RKO (cell line): ENCODE measurements at regions not wholly inside any gene's neighbourhood (a gene's known extent, or its start where the extent isn't known, plus 50 kb on each side); places are given as distances from the start of the nearest gene placed in this dataset.
"Not testable (repeated sequence)": the region's sequence is repeated elsewhere in the genome, so short reads cannot be mapped to it uniquely, and the experiment has no call there.

Source experiments
- DNase-seq: peaks from one replicate; pipeline ENCODE4 v3.0.0-alpha.2; 2016; ENCODE audit warnings: low spot score

DNA sequence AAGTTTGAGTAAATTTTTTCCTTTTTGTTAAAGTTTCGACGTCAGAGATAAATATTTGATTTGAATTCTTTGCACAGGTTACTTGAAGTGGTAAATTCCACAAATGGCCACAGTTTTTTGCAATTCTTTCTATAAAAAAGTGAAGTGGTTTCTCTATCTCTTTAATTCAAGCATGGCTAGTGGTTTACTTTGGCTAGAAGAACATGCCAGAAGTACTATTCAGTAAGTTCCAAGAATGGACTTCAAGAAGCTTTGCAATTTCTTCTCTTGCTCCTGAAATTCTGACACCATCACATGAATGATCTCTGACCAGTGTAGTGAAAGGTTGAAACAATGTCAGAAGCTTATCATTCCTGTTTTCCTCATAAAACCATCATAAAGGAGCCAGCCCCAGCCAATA lies 55.7 kb upstream of the RNPC3 start:
- DNase-seq: no peak

DNA sequence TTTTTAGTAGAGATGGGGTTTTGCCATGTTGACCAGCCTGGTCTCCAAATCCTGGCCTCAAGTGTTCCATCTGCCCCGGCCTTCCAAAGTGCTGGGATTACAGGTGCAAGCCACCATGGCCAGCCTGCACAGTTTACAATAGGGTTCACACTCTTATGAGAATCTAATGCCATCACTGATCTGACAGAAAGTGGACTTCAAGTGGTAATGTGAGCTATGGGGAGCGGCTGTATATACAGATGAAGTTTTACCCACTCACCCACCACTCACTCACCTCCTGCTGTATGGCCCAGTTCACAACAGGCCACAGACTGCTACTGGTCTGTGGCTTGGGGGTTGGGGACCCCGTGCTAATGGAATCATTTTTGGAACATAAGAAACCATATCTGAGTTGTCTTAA lies 58.4 kb upstream of the RNPC3 start:
- no peak for DNase-seq

DNA sequence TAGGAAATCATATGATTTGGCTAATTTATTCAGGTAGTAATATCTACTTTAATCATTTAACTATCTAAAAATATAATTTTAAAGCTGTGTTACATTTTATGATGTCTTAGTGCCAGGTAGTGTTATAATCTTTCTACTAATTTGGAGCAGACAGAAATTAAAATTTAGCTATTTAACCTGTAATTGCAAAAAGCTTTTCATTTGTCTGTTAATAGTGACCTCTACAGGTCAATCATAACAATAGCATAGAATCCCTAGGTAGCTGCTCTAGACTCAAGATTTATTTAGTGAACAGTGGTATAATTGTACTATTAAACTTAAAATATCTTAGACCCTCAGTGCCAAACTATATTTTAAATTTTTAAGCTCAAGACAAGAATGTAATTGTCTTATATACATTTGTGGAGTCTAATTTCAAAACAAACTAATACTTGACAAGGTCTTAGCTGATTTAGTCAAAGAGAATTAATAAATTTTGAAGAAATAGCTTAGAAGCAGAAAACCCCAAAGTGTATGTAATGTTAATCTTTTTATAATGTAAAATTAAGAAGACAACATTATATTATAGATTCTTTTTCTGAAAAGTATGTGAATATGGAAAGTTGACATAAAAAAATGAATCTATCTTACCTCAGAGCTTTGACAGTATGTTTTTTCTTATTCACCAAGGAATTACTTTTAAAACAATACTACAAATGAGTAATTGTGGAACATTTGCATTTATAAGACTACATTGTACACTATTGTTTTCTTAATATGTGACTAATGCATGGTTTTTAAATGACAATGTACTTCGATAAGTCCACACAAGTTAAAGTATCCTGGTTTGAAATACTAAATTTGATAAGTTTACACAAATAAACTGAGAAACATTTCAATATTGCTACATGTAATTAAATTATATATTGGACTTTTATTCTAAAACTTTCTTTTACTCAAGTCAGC lies 64.1 kb upstream of the RNPC3 start:
- peak; percentile 59 for DNase-seq

DNA sequence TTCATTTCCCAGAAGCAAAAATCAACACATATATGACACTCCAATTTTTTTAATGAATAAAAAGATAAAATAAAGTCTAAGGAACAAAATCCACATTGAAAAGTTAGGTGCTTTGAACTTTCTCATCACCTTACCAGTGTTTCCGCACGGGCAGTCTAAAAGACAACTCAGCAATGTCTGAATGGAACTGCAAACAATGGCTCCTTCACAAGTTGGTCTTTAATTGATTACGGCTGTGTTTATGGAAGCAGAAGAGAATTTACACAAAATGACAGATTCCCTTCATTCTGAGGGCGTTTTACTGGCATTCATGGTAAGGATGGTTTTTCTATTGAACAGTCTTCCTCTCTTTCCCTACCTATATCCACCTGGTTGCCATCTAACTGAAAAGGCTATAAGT lies 65.0 kb upstream of the RNPC3 start:
- DNase-seq: no peak

DNA sequence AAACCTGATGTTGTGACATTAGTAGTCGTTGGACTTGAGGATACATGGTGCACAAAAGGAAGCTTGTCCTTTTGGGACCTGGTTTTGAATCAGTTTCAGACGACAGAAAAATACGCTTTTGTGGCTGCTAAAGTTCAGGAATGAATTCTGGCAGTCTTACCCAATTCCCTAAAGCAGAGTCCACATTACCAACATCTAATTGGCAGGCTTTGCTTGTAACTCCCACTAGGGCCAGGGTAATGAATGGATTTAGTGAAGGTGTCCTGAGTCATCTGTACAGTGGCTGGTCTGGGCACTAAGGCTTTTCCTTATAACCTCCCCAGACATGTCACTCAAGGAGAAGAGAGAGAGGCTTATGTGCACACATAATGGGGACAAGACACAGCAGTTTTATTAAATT lies 66.2 kb upstream of the RNPC3 start:
- peak; percentile 1 for DNase-seq

DNA sequence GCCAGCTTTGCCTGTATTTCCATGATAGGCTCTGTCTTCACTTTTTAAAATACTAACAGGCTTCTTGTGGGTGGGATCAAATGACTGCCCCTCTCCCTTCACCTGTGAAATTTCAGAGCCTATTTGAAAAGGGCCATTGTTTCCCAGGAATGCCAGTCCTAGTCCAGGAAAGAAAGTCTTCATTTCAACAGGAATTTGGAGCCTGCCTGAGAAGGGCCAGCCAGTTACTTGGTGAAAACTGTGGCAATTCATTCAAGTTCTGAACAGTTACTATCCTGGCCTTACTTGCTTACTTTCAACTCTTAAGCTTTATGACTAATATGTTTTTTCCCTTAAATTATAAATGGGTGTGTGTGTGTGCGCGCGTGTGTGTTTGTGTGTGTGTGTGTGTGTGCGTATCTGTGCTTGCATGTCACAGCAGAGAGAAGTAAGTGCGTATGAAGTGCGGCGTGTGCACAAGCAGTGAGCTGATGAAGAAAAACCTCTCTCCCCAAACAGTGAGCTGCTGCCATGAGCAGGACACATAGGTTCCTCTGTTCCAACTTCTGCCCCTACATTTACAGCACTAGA lies 67.5 kb upstream of the RNPC3 start:
- DNase-seq: no peak

DNA sequence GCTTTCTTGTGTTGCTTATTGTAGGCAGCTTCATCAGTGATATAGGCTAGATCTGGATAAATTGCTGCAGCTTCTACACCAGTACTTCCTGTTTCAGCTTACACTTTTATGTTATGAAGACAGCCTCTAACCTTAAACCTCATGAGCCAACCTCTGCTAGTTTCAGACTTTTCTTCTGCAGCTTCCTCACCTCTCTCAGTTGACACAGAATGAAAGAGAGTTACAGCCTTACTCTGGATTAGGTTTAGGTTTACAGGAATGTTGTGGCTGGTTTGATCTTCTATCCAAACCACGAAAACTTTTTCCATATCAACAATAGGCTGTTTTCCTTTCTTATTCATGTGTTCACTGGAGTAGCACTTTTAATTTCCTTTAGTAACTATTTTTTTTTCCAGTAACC lies 76.9 kb upstream of the RNPC3 start:
- DNase-seq: no peak

DNA sequence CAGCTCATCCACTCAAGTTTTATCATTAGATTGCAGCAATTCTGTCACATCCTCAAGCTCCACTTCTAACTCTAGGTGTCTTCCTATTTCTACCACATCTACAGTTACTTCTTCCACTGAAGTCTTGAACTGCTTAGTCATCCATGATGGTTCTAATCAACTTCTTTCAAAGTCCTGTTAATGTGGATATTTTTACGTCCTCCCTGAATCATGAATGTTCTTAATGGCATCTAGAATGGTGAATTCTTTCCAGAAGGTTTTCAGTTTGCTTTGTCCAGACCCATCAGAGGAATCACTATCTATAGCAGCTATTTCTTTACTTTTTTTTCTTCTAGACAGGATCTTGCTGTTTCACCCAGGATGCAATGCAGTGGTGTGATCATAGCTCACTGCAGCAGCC lies 78.0 kb upstream of the RNPC3 start:
- DNase-seq: no peak

DNA sequence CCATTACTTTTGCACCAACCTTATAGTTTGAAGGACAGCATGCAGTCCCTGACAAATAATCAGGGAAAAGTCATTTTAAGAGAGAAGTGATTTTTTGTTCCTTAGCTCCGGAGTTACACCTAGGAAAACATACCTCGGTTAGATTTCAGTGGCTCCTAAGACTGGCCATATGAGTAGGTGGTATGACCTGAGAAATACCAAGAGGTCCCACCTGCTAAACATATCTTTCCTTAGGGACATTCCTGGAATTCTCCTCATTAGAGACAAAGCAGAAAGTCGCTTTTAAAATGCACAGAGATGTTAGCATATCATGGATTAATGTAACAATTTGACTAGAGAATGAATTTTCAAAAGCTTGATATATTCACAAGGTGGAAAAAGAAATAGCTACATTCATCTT lies 84.2 kb upstream of the RNPC3 start:
- no peak for DNase-seq

DNA sequence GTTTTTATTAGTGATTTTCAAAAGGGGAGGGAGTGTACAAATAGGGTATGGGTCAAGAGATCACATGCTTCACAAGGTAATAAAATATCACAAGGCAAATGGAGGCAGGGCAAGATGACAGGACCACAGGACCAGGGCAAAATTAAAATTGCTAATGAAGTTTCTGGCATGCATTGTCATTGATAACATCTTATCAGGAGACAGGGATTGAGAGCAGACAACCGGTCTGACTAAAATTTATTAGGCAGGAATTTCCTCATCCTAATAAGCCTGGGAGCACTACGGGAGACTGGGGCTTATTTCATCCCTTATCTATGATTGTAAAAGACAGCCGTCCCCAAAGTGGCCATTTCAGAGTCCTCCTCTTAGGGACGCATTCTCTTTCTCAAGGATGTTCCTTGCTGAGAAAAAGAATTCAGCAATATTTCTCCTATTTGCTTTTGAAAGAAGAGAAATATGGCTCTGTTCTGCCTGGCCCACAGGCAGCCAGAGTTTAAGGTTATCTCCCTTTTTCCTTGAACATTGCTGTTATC lies 88.9 kb upstream of the RNPC3 start:
- not testable (repeated sequence) for DNase-seq

DNA sequence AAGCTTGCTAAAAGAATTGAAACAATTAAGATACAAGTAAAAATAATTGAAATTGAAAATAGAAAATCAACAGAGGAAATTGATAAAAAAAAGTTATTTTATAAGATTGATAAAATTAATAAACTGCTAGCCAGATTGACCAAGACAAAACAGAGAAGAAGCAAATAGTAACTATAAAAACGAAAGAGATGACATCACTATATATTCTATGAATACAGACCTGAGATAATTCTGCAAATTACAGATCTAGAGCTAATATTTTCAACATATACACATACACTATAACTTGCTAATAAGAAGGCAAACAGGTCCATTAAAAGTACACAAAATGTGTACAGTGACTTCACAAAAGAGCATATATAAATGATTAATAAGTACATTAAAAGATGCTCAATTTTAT lies 90.1 kb upstream of the RNPC3 start:
- no peak for DNase-seq

DNA sequence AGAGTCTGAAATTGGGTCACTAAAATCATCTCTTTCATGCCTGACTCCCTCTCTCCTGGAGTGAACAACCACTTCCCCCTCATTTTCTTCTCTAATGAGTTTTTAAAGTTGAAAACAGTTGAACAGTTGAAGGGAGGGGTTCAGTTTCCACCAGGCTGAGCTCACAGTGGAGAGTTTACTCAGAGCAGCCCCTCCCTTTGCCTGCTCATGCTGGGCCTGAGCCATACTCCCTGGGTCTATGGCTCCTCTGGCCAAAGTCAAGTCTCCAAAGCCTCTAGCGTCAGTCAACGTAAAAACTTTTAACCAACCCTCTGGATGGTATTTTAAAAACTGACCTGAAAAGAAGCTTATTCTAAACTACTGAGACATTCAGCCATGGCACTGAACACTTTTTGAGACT lies 100.8 kb upstream of the RNPC3 start:
- no peak for DNase-seq

DNA sequence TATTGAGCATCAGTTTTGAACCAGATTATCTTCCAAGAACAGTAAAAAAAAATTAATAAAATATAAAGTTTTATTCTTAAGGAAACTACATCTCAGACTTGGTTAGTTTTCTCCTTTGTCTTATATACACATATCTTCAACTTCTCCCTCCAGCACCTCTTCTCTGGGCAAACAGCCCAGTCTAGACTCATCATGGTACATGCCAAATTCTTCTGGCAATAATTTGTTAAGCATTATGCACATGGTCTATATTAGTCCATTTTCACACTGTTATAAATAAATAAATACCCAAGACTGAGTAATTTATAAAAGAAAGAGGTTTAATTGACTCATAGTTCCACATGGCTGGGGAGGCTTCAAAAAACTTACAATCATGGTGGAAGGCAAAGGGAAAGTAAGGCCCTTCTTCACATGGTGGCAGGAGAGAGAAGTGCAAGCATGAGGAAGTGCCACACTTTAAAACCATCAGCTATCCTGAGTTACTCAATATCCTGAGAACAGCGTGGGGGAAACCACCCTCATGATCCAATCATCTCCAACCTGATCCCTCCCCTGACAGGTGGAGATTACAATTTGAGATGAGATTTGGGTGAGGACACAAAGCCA lies 108.7 kb upstream of the RNPC3 start:
- no peak for DNase-seq

DNA sequence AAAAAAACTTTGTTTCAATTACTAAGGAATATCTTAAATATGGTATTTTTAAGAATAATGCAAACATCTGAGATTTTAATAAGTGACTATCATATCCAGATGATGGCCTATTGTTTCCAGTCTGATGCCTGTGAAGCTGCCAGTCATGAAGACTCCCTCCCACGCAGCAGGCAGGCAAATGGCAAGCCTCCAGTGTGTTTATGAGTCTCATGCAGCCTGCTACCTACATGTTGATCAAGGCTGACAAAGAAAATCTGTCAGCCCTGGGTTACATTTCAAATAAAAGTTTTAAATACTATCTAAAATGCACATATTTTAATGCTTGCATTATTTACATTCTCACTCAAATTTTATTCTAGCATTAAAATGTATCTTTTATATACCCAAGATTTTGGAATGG lies 137.6 kb upstream of the RNPC3 start:
- no peak for DNase-seq

DNA sequence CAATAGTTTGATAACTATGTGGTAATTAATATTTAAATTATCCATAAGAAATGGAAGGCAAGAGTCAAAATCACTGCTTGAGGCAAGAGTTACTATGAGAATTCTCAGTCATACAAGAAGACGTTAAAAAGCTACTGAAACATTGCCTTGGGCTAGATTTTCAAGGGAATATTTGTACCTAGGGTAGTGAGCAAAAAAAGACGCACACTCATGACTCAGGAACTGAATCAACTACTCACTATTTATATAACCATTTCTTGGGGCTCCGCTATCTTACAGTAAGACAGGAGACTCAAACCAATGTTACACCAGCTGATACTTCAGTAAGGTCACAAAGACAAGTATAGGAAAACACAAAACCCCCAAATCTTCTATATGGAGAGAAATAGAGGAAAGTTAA lies 151.5 kb upstream of the RNPC3 start:
- DNase-seq: no peak

DNA sequence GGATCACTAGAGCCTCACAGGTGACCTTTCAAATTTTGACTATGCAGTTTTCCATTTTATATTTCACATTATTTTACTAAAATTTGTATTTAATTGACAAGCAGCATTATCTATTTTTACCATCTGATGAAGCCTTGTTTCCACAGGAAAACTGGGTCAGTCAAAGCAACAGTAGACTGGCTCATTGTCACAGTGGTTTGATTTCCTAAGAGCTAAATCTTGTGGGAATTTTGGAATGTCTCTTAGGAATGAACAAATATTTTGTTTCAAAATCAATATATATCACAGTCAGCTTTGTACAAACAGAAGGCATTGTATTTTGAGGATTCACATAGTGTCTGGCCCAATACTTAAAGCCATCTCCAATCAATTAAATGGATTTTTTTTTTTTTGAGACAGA lies 152.6 kb upstream of the RNPC3 start:
- DNase-seq: no peak

DNA sequence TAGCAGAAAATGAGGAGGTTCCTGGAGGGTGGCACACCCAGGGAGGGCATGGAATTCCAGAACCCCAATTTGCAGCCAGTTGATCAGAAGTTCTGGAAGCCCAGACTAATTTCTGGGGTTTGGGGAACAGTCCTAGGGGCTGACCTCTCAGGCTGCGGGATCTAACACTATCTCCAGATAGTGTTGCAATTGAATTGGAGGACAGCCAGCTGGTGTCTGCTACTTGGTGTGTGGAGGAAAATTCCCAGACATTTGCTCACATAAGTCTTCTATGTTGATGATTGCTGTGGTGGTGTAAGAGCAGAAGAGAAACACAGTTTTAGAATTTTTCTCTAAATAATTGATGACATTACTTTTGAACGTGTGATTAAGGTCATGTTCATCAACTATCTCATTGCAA lies 154.3 kb upstream of the RNPC3 start:
- no peak for DNase-seq

DNA sequence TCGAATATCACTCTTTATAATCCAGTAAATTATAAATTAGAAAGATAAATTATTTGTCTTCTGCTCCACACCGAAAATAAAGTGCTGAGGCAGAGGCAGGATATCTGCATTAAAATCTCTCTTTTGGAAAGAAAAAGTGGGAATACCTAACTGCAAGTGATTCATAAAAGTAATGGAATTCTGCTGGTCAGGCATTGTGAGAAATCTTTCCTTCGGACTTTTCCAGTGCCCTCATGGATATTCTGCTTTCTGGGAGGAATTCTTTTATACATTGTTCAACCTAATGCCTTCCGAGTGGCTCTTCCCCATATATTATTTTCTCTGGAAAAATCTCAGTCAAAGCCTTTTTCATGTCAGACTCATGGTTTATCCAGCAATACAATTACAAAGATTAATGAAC lies 158.3 kb upstream of the RNPC3 start:
- no peak for DNase-seq

DNA sequence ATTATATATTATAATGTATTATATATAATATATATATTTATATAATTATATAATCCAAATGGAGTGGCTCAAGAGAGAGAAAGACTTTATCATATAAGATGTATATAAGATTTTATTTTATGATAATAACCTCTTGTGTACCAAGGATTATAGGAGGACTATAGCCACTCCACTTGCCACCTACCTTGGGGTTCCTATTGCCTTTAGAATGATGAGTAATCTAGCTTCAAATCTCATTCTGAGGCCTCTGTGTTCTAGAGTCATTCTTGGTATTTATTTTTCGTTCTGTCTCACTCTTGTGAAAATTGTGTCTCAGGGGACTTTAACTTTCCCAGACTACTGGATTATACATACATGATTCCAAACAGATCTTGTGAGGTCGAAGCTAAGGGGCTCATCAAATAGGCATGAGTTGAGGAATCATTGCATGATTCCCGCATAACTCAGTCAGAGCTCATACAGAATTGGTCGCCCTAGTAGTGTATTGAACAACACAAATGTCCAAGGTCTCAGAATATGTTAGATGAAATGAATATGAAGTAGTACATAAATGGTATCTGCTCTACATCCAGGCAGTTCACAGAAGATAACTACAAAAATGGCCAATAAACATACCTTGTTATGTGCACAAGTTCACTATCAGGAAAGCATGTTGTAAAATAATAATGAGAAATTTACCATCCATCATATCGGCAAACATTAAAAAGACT lies 159.5 kb upstream of the RNPC3 start:
- DNase-seq: no peak

DNA sequence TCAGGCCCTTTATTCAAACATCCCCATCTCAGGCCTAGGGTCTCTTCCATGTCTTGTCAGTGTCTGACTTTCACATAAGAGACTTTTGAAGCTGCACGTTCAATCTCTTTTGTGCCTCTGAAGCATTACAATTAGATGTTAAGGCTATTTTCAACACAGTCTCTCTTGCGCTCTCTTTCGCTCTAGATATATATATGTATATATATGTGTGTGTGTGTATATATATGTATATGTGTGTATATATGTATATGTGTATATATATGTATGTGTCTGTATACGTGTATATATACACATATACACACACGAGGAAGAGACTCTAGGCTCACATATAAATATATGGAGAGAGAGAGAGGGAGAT lies 162.5 kb upstream of the RNPC3 start:
- no peak for DNase-seq

DNA sequence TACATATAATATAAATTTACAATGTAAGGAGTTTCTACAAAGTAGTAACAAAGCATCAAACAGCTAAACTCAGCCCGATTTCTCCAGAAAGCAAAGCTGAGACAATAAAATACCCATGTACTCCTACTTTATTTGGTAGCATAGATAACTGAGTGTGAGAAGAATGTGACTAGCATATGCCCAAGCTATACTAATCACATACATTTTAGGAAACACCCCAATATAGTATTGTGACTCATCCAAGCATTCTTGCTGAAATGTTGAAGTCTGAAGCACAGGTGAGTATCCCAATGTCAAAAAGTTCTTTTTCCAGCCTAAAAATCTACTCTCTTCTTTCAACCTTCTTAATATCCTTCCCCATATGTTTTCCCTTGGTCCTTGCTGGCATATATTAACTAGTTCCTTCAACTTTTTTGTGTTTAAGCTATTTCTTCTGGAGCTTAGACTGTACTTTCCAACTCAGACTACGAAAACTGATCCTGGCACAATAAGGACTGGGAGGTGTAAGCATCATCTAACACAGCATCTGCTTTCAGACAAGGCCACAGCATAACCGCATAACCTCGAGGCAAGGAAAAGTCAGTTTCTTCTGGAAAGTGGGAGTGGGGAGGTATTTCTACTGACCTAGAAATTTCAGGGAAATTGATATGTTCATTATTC lies 163.0 kb upstream of the RNPC3 start:
- DNase-seq: no peak

DNA sequence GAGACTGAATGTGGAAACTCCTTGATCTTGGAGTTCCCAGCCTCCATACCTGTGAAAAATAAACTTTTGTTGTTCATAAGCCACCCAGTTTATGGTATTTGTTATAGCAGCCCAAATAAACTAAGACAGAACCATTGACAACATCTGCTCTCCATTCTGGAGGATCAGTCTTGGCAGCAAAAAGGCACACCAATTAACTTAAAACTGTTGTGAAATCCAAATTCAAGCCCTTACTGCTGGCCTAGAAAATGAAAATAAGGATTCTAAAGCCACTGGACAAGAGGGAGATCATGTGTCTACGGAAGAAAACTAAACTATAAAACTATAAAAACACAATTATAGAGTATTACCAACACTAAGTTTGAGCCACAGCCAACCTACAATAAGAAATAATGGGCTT lies 172.1 kb upstream of the RNPC3 start:
- DNase-seq: no peak
